ENCODE measurements at regions not wholly inside any gene's neighbourhood (a gene's known extent, or its start where the extent isn't known, plus 50 kb on each side); places are given as distances from the start of the nearest gene placed in this dataset.

DNA sequence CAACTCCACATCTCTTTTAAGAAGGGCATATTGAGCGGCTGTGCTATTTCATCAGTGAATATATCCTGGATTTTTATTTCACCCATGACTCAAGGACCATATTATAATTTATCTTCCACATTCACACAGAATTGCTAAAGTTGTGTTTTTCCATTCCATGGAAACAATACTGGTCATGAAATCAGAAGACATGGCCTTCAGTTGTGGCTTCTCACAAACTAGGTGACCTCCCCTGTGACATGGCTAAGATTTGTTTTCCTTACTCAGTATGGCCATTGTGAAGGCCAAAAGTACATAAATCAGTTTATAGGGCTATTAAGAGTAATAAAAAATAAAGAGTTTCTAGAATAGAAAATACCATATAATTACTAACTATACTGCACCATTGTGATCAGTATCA lies 415.6 kb downstream of the OXSM start:
- TF ChIP-seq CTCF (IDR thresholded peaks at IDR 0.05; ENCODE audit: control extremely low read depth in 1 of 3, insufficient read depth in 1 of 3, low read depth in 1 of 3, low read length in 3 of 3) (no peak), RNF2 (IDR thresholded peaks at IDR 0.05; ENCODE audit: borderline replicate concordance, low read depth, low read length, missing control alignments, poor library complexity, severe bottlenecking) (no peak), CHD7 (IDR thresholded peaks at IDR 0.05; ENCODE audit: insufficient replicate concordance, low read length) (no peak), JUND (IDR thresholded peaks at IDR 0.05; ENCODE audit: low read length) (no peak), CEBPB (IDR thresholded peaks at IDR 0.05; ENCODE audit: low read depth, low read length) (no peak), TAF1 (IDR thresholded peaks at IDR 0.05; ENCODE audit: low read depth, low read length) (no peak), TEAD4 (IDR thresholded peaks at IDR 0.05; ENCODE audit: low read depth, low read length) (no peak), RAD21 (IDR thresholded peaks at IDR 0.05 in 1 of 2, conservative IDR thresholded peaks at IDR 0.05 in 1 of 2; ENCODE audit: low read depth in 2 of 2, low read length in 2 of 2) (no peak), EZH2 (IDR thresholded peaks at IDR 0.05; ENCODE audit: low read depth, low read length, severe bottlenecking) (no peak), CBX8 (IDR thresholded peaks at IDR 0.05; ENCODE audit: borderline replicate concordance, low read depth, low read length) (no peak), SRF (IDR thresholded peaks at IDR 0.05; ENCODE audit: low read depth, low read length) (no peak), YY1 (IDR thresholded peaks at IDR 0.05; ENCODE audit: low read depth, low read length) (no peak)
- TF ChIP-seq, protein P1, sequence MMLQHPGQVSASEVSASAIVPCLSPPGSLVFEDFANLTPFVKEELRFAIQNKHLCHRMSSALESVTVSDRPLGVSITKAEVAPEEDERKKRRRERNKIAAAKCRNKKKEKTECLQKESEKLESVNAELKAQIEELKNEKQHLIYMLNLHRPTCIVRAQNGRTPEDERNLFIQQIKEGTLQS (IDR thresholded peaks at IDR 0.05; ENCODE audit: insufficient read depth, low read depth, low read length), result no peak
